Spleen (tissue), 11 donors: ENCODE measurements at regions not wholly inside any gene's neighbourhood (a gene's known extent, or its start where the extent isn't known, plus 50 kb on each side); places are given as distances from the start of the nearest gene placed in this dataset.
A peak's percentile ranks its signal among the peaks of the same experiment; 100 is the strongest.

Source experiments
- DNase-seq: peaks from one replicate; pipeline ENCODE4 v3.0.0-alpha.2; 2020
- H3K27ac ChIP-seq, 8 donors: fragments of 200-600 bp; sonication (generic) in 7 of 8; 1 replicate in 4 of 8; 2 replicates in 4 of 8; pipeline versions ENCODE4 v1.5.0 to v1.8.0; 2016 to 2021; ENCODE audit warnings: inconsistent platforms in 4 of 8, mild to moderate bottlenecking in 4 of 8, moderate library complexity in 1 of 8
- H3K27me3 ChIP-seq, 7 donors: fragments of 200-600 bp; sonication (generic) in 6 of 7; replicated peaks in 1 of 7; 1 replicate in 4 of 7; 2 replicates in 3 of 7; pipeline versions ENCODE4 v1.5.0 to v1.8.0; 2016 to 2021; ENCODE audit warnings: inconsistent platforms in 3 of 7, mild to moderate bottlenecking in 1 of 7
- H3K36me3 ChIP-seq, 6 donors: fragments of 200-600 bp; sonication (generic) in 5 of 6; 1 replicate in 4 of 6; 2 replicates in 2 of 6; pipeline versions ENCODE4 v1.5.0 to v1.8.0; 2016 to 2021; ENCODE audit warnings: inconsistent platforms in 2 of 6
- H3K4me1 ChIP-seq, 6 donors: fragments of 200-600 bp; sonication (generic) in 5 of 6; 1 replicate in 3 of 6; 2 replicates in 3 of 6; pipeline versions ENCODE4 v1.5.0 to v1.8.0; 2016 to 2021; ENCODE audit warnings: inconsistent platforms in 3 of 6
- H3K4me3 ChIP-seq, 8 donors: fragments of 200-600 bp; sonication (generic) in 7 of 8; 1 replicate in 4 of 8; 2 replicates in 4 of 8; pipeline versions ENCODE4 v1.5.0 to v1.8.0; 2016 to 2021; ENCODE audit warnings: inconsistent platforms in 4 of 8, mild to moderate bottlenecking in 4 of 8, moderate library complexity in 2 of 8
- H3K9me3 ChIP-seq, 8 donors: fragments of 200-600 bp; sonication (generic) in 7 of 8; 1 replicate in 4 of 8; 2 replicates in 4 of 8; pipeline versions ENCODE4 v1.5.0 to v1.8.0; 2016 to 2021; ENCODE audit warnings: inconsistent platforms in 4 of 8
- POLR2A ChIP-seq, 3 donors: fragments of 450-650 bp; IDR thresholded peaks; one replicate each; pipeline ENCODE4 v1.5.1; 2017; ENCODE audit warnings: antibody characterized with exemption in 3 of 3, mild to moderate bottlenecking in 1 of 3
- POLR2AphosphoS5 ChIP-seq, 3 donors: sonication (generic); formaldehyde crosslinking; IDR thresholded peaks; one replicate each; pipeline ENCODE4 v1.5.1; 2017; ENCODE audit warnings: antibody characterized with exemption in 3 of 3
- WGBS, 5 donors: extraction: QIAGEN DNeasy Blood & Tissue Kit in 3 of 5; methylation state at CpG; one replicate each; pipeline versions ENCODE4 v1.1.5 to v1.1.7; 2013 to 2018; 5-methylcytosine and 5-hydroxymethylcytosine counted together
- intact Hi-C: fragments of 100-400 bp; cut with DNase I; formaldehyde crosslinking; loops from one replicate; pipeline ENCODE4 v1.15.0; 2023; ENCODE audit warnings: low total_unique reads
- TF ChIP-seq, protein P1 (sequence below), 11 experiments: fragments of 200-600 bp in 7 of 11; fragments of 450-650 bp in 4 of 11; sonication (generic) in 4 of 11; IDR thresholded peaks in 8 of 11; conservative IDR thresholded peaks in 3 of 11; 1 replicate in 7 of 11; 2 replicates in 4 of 11; pipeline versions ENCODE4 v1.4.0 to v1.8.0; 2016 to 2021; ENCODE audit warnings: antibody characterized with exemption in 11 of 11, inconsistent platforms in 4 of 11, mild to moderate bottlenecking in 1 of 11
- donor health status: healthy with polysubstance abuse.
- donor health status: DM: no; HTN: no; CAD: no; lungs with moderate emphysema.
- donor health status: DM: no; HTN: no; CAD: no.
- donor health status: Bipolar disorder and iron deficiency.
- donor health status: healthy.
- donor health status: DM: no; HTN: no; CAD: no.
- donor health status: DM: yes; HTN: yes; CAD: no.

DNA sequence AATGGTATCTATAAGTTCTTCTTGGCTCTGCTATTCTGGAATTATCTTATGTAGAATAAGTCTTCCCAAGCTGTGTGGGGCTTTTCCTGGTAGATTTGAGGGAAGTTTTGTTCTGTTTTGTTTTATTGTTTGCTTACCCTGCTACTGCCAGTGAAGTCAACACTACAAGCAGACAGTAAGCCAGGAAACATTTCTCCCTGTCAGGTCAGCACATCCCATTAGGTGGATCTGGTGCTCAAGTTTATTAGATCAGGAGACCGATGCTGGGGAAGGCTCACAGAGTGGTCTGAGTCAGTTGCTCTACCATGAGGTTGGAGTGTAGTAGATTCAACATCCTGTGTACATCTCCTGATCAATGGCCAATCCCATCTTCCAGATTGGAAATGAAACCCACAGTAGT lies 79.1 kb downstream of the ADRB2 start:
- intact Hi-C loops = no loop called here

DNA sequence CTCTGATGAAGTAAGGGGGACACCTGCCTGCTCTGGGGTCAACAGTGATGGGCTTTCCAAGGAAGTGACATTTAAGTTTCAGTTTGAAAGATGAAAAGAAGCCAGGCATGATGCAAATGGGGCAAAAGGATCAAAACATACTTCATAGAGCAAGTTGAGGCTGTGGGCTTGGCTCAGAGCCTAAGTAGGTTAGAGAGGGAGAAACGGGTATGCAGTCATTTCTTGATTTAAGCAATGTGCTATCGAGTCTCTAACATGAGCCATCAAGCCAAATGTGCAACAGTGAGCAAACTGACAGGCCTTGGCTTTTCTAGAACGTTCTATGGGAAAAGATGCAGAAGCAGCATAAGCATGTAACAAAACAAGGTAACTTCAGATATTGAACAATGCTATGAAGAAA lies 80.6 kb downstream of the ADRB2 start:
- Histone ChIP-seq H3K4me3 (no peak overlapping the region), H3K27me3 (no peaks in the 10 kb centered on the region), H3K4me1 (peaks cover 0 to 29% (median 21%) of the 10 kb centered on the region in 6 donors), H3K9me3 (no peaks in the 10 kb centered on the region), H3K36me3 (no peaks in the 10 kb centered on the region), H3K27ac (no peak overlapping the region)
- TF ChIP-seq POLR2A (IDR thresholded peaks at IDR 0.05) (no peak), POLR2AphosphoS5 (IDR thresholded peaks at IDR 0.05) (no peak)
- TF ChIP-seq, protein P1, sequence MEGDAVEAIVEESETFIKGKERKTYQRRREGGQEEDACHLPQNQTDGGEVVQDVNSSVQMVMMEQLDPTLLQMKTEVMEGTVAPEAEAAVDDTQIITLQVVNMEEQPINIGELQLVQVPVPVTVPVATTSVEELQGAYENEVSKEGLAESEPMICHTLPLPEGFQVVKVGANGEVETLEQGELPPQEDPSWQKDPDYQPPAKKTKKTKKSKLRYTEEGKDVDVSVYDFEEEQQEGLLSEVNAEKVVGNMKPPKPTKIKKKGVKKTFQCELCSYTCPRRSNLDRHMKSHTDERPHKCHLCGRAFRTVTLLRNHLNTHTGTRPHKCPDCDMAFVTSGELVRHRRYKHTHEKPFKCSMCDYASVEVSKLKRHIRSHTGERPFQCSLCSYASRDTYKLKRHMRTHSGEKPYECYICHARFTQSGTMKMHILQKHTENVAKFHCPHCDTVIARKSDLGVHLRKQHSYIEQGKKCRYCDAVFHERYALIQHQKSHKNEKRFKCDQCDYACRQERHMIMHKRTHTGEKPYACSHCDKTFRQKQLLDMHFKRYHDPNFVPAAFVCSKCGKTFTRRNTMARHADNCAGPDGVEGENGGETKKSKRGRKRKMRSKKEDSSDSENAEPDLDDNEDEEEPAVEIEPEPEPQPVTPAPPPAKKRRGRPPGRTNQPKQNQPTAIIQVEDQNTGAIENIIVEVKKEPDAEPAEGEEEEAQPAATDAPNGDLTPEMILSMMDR (IDR thresholded peaks at IDR 0.05 in 8 of 11, conservative IDR thresholded peaks at IDR 0.05 in 3 of 11) = no peak
- WGBS, 5 donors = 77 to 80% (median 80%) methylated on average over 3 of the region's 3 CpGs
- no peak for DNase-seq
- intact Hi-C loops = no loop called here

More for the DNA sequence above, 79.1 kb downstream of the ADRB2 start:
- no peak for DNase-seq
- Histone ChIP-seq H3K27ac (no peak overlapping the region), H3K4me3 (no peak overlapping the region), H3K9me3 (no peaks in the 10 kb centered on the region), H3K36me3 (no peaks in the 10 kb centered on the region), H3K27me3 (no peaks in the 10 kb centered on the region), H3K4me1 (peaks cover 0 to 16% (median 10%) of the 10 kb centered on the region in 6 donors)
- TF ChIP-seq, protein P1 (IDR thresholded peaks at IDR 0.05 in 8 of 11, conservative IDR thresholded peaks at IDR 0.05 in 3 of 11) = no peak
- no peak for TF ChIP-seq POLR2AphosphoS5 (IDR thresholded peaks at IDR 0.05)
- TF ChIP-seq POLR2A (IDR thresholded peaks at IDR 0.05) = no peak
- WGBS, 5 donors = 80 to 100% (median 92%) methylated on average over 1 of the region's 1 CpG

DNA sequence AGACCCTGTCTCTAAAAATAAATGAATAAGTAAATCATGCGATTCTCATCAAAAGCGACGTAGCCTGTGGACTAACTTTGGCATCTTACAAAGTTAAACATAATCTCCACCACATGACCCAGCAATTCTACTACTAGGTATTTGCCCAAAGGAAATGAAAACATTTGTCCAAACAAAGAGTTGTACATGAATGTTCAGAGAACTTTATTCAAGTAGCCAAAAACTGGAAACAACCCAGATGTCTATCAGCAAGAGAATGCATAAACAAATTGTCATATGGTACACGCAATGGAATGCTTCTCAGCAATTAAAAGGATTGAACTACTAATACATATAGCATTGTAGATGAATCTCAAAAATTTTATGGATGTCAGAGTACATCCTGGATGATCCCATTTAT lies 82.6 kb downstream of the ADRB2 start:
- Histone ChIP-seq H3K27me3 (no peaks in the 10 kb centered on the region), H3K4me1 (peaks cover 0 to 39% (median 21%) of the 10 kb centered on the region in 6 donors), H3K36me3 (no peaks in the 10 kb centered on the region), H3K9me3 (no peaks in the 10 kb centered on the region), H3K27ac (peak overlapping the region in 1 of 8 donors; percentile 57), H3K4me3 (no peak overlapping the region)
- TF ChIP-seq, protein P1 (IDR thresholded peaks at IDR 0.05 in 8 of 11, conservative IDR thresholded peaks at IDR 0.05 in 3 of 11) = no peak
- TF ChIP-seq POLR2A (IDR thresholded peaks at IDR 0.05) = no peak
- no peak for TF ChIP-seq POLR2AphosphoS5 (IDR thresholded peaks at IDR 0.05)
- WGBS, 5 donors = 58 to 90% (median 77%) methylated on average over 4 of the region's 4 CpGs
- no peak for DNase-seq
- intact Hi-C loops = no loop called here

DNA sequence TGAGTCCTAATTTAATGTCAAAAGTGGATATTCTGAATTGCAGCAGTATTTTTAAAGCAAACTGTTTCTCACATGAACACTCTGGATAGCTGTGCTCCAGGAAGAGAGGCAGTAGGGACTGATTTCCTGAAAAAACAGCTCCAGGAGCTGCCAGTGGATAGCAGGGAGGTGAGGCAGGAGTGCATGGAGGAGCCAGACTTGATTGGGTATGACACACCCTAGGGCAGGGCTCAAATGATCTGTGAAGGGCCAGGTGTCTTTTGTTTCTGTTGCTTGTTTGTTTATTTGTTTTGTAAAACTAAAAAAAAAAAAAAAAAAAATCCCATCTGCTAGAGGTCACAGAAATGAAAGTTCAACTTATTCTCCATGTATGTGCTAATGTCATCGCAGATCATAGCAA lies 83.4 kb downstream of the ADRB2 start:
- no peak for TF ChIP-seq POLR2A (IDR thresholded peaks at IDR 0.05)
- no peak for TF ChIP-seq POLR2AphosphoS5 (IDR thresholded peaks at IDR 0.05)
- TF ChIP-seq, protein P1 (IDR thresholded peaks at IDR 0.05 in 8 of 11, conservative IDR thresholded peaks at IDR 0.05 in 3 of 11) = no peak
- H3K27ac ChIP-seq = peak overlapping the region in 3 of 8 donors; percentile 34 to 63 (median 57)
- H3K9me3 ChIP-seq = no peaks in the 10 kb centered on the region
- no peak overlapping the region for H3K4me3 ChIP-seq
- no peaks in the 10 kb centered on the region for H3K36me3 ChIP-seq
- no peak for DNase-seq
- intact Hi-C loops = no loop called here
- H3K27me3 ChIP-seq = no peaks in the 10 kb centered on the region
- 76 to 91% (median 87%) methylated on average over 1 of the region's 1 CpG for WGBS, 5 donors
- peaks cover 0 to 46% (median 24%) of the 10 kb centered on the region in 6 donors for H3K4me1 ChIP-seq
